GM18502 (cell line): ENCODE measurements at regions not wholly inside any gene's neighbourhood (a gene's known extent, or its start where the extent isn't known, plus 50 kb on each side); places are given as distances from the start of the nearest gene placed in this dataset.
"Not testable (repeated sequence)": the region's sequence is repeated elsewhere in the genome, so short reads cannot be mapped to it uniquely, and the experiment has no call there.

ENCODE experiments used
- ATAC-seq: cut with Tn5 transposase; IDR thresholded peaks from one replicate; pipeline ENCODE4 v1.9.1; 2021; ENCODE audit warnings: mild to moderate bottlenecking; ENCODE audit not compliant: unreplicated experiment, poor library complexity

GRCh38 chr6:6746333-6746969, 157.9 kb downstream of the LY86 start:
- no peak for ATAC-seq

DNA sequence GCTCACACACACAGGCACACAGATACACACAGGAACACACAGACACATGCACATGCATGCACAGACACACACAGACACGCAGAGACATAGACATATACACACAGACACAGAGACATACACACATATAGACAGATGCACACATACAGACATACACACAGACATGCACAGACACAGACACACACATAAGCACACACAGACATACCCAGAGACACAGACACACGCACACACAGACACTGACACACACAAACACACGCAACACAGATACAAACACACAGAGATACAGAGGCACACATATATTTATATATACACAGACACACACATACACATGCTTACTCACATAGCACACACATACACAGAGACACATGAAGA, 158.4 kb downstream of the LY86 start:
- no peak for ATAC-seq

DNA sequence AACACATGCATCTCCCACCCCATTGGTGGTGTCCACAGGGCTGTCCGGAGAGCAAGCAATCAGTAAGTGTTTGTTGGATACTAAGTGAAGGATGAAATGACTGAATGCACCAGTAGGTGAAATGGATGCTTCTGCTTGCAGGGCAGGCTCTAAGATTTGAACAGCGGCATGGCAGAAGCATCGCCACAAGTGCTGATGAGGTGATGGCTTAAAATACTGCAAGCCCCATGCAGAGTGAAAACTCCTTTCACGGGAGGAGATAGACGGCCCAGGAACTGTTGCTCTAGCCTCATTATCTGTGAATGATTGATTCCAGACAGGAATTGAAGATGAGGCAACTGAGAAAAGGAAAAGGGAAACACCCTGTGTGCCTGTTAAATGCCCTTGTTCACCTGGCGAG, 158.9 kb downstream of the LY86 start:
- ATAC-seq = no peak

GRCh38 chr6:6748001-6748400, 159.5 kb downstream of the LY86 start:
- ATAC-seq = no peak

- no peak for ATAC-seq
These were observed 161.4 kb downstream of the LY86 start for GRCh38 chr6:6749702-6750491.

- ATAC-seq = no peak
These were observed 162.2 kb downstream of the LY86 start for GRCh38 chr6:6750594-6751265.

DNA sequence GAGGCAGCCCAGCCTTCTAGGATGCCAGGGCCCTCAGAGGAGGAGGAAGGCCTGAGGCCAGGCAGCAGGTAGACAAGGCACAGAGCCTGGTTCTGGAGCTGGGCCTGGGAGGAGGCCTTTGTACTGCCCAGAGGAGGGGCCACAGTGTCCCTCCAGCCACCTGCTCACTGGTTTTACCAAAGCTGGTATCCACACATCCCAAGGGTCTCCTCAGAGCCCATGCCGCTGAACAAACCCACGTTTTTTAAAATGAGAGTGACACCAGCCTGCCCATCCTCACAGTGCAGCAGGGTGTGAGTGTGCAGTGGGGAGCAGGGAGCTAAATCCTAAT, 162.7 kb downstream of the LY86 start:
- no peak for ATAC-seq

DNA sequence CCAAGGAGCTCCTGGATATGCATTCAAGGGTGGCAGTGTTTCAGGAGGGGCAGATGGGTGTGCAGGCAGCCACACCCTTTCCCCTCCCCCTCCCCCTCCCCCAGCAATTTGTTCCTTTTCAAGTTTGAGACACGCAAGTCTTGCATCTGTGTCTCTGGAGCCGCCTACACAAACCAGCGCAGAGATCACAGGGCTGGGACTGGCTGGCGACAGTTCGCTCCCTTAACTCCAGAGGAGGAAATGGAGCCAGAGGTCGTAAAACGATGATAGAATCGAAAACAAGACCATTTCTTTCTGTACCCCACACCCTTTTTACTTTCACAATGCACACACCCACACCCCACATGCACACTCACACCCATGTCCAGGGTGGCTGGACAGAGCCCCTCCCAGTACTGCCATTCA, 163.1 kb downstream of the LY86 start:
- ATAC-seq = no peak

GRCh38 chr6:6752129-6752528, 163.6 kb downstream of the LY86 start:
- ATAC-seq = no peak

DNA sequence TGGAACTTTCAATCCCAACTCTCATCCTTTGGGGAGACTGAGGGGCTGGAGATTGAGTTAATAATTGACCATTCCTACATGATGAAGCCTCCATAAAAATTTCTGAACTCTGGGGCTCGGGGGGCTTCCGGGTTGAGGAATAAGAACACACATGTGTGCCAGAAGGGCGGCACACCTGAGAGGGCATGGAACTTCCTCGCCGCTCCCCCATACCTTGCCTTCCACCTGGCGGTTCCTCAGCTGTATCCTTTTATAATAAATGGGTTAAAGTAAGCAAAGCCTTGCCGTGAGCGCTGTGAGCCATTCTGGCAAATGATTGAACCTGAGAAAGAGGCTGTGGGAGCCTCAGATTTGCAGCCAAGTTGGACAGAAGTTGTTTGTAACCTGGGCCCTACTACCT, 164.8 kb downstream of the LY86 start:
- no peak for ATAC-seq

GRCh38 chr6:6756526-6756925, 168.0 kb downstream of the LY86 start:
- ATAC-seq = no peak

- ATAC-seq = no peak
These were observed 170.0 kb downstream of the LY86 start for GRCh38 chr6:6758546-6758914.

GRCh38 chr6:6758915-6759654, 170.6 kb downstream of the LY86 start:
- peak; percentile 84 for ATAC-seq

- no peak for ATAC-seq
These were observed 171.5 kb downstream of the LY86 start for GRCh38 chr6:6760002-6760401.

GRCh38 chr6:6762566-6762965, 174.0 kb downstream of the LY86 start:
- not testable (repeated sequence) for ATAC-seq

- ATAC-seq = no peak
These were observed 176.4 kb downstream of the LY86 start for GRCh38 chr6:6764764-6765434.

DNA sequence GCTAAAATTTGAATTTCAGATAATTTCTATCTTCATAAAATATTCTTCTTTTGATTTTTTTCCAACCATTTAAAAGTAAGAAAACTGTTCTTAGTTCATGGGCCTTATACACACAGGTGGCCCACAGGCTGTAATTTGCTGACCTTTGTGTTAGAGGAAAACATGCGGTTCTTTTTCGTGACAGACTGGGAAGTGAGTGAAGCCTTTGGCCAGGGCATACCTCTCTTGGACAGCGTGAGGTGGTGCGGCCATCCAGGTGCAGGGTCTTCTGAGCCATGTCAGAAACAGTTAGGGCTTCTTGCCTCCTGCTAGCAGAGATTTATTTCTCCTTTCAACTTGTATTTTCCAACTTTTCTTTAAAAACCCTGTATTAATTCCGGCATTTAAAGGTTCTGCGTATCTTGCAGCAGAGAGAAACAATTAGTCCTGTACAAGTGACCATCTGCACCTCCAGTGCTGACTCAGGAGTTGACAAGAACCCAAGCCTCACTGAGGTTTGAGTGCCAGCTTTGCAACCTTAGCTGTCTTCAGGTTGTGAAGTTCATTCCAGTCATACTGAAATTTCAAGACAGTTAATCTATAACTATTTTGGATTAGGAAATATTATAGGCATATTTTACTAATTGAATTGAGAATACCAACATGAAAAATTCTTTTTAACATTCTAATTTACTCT, 177.8 kb downstream of the LY86 start:
- no peak for ATAC-seq

GRCh38 chr6:6769466-6769865, 180.9 kb downstream of the LY86 start:
- no peak for ATAC-seq

- ATAC-seq = no peak
These were observed 182.9 kb downstream of the LY86 start for GRCh38 chr6:6771224-6771945.
